HL-60 (cell line): ENCODE measurements at regions not wholly inside any gene's neighbourhood (a gene's known extent, or its start where the extent isn't known, plus 50 kb on each side); places are given as distances from the start of the nearest gene placed in this dataset.
"Not testable (repeated sequence)": the region's sequence is repeated elsewhere in the genome, so short reads cannot be mapped to it uniquely, and the experiment has no call there.

Experiments used
- POLR2AphosphoS5 ChIP-seq: IDR thresholded peaks from 2 replicates; pipeline ENCODE4 v1.6.1; 2012; ENCODE audit warnings: low read depth
- TF ChIP-seq, protein P1 (sequence below): IDR thresholded peaks from one replicate; pipeline ENCODE4 v1.5.1; 2011; ENCODE audit warnings: low read length, control low read depth, inconsistent platforms; ENCODE audit not compliant: insufficient read depth

DNA sequence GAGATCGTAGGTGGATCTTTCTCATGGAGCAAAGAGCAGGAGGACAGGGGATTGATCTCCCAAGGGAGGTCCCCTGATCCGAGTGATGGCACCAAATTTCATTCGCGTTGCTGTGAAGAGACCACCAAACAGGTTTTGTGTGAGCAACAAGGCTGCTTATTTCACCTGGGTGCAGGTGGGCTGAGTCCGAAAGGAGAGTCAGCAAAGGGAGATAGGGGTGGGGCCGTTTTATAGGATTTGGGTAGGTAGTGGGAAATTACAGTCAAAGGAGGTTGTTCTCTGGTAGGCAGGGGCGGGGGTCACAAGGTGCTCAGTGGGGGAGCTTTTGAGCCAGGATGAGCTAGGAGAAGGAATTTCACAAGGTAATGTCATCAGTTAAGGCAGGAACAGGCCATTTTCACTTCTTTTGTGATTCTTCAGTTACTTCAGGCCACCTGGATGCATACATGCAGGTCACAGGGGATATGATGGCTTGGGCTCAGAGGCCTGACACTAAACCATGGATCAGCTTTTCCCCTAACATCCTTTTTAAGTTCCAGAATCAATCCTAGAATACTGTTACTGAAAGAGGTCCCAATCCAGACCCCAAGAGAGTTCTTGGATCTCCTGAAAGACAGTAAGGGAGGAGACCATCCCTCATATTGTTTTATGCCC, 110.6 kb upstream of the PPM1J start:
- TF ChIP-seq, protein P1, sequence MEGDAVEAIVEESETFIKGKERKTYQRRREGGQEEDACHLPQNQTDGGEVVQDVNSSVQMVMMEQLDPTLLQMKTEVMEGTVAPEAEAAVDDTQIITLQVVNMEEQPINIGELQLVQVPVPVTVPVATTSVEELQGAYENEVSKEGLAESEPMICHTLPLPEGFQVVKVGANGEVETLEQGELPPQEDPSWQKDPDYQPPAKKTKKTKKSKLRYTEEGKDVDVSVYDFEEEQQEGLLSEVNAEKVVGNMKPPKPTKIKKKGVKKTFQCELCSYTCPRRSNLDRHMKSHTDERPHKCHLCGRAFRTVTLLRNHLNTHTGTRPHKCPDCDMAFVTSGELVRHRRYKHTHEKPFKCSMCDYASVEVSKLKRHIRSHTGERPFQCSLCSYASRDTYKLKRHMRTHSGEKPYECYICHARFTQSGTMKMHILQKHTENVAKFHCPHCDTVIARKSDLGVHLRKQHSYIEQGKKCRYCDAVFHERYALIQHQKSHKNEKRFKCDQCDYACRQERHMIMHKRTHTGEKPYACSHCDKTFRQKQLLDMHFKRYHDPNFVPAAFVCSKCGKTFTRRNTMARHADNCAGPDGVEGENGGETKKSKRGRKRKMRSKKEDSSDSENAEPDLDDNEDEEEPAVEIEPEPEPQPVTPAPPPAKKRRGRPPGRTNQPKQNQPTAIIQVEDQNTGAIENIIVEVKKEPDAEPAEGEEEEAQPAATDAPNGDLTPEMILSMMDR, result not testable (repeated sequence)
- TF ChIP-seq POLR2AphosphoS5, result not testable (repeated sequence)
